GM21825 (cell line): ENCODE measurements at regions not wholly inside any gene's neighbourhood (a gene's known extent, or its start where the extent isn't known, plus 50 kb on each side); places are given as distances from the start of the nearest gene placed in this dataset.
"Not testable (repeated sequence)": the region's sequence is repeated elsewhere in the genome, so short reads cannot be mapped to it uniquely, and the experiment has no call there.

Source experiments
- ATAC-seq: cut with Tn5 transposase; IDR thresholded peaks from one replicate; pipeline ENCODE4 v1.9.1; 2021; ENCODE audit warnings: mild to moderate bottlenecking, moderate library complexity; ENCODE audit not compliant: unreplicated experiment

DNA sequence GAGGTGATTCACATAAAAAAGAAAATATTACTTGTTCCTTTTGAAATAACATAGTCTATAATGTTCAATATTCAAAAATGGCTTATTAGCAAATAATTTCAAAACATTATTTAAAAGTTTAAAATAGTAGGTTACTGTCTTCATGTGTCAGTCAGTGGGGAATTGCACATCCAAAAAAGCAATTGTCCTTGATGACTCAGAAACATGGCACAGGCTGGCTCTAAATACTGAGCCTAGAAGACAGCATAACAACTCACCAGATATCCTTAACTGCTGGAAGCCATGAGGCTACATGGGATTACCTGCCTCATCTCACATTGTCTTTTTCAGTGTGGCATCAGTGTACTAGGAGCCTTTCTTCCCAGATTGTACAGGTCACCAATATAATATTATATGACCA is 439.5 kb upstream of the RGMB start:
- no peak for ATAC-seq

DNA sequence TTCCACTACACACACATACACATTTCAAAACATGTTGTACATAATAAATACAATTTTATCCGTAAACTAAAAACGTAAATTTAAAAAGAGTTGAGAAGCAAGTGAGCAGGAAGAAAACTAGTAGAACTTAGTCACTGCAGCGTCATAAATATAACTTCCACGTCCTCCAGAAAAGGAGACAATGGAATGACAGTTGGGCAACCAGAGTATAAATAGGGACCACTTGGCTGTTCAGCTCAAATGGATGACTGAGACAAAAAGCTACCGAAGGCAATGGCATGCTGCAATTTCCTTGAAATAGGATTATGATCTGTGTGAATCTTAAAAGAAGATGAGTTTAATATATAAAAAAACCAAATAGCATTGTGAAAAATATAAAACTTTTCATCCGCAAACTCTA is 438.5 kb upstream of the RGMB start:
- no peak for ATAC-seq

DNA sequence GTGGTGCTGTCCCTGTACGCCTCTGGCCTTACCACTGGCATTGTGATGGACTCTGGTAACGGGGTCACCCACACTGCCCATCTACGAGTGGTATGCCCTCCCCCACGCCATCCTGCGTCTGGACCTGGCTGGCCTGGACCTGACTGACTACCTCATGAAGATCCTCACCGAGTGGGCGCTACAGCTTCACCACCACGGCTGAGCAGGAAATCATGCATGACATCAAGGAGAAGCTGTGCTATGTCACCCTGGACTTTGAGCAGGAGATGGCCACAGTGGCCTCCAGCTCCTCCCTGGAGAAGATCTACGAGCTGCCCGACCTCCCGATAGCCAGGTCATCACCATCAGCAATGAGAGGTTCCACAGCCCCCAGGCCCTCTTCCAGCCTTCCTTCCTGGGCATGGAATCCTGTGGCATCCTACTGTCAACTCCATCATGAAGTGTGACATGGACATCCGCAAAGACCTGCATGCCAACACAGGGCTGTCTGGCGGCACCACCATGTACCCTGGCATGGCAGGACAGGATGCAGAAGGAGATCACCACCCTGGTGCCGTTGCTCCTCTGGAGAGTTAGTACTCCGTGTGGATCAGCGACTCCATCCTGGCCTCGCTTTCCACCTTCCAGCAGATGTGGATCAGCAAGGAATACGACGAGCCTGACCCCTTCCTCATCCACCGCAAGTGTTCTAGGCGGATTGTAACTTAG is 434.2 kb upstream of the RGMB start:
- no peak for ATAC-seq

- ATAC-seq = no peak
Measured at GRCh38 chr5:98341038-98342032, 432.1 kb upstream of the RGMB start.

DNA sequence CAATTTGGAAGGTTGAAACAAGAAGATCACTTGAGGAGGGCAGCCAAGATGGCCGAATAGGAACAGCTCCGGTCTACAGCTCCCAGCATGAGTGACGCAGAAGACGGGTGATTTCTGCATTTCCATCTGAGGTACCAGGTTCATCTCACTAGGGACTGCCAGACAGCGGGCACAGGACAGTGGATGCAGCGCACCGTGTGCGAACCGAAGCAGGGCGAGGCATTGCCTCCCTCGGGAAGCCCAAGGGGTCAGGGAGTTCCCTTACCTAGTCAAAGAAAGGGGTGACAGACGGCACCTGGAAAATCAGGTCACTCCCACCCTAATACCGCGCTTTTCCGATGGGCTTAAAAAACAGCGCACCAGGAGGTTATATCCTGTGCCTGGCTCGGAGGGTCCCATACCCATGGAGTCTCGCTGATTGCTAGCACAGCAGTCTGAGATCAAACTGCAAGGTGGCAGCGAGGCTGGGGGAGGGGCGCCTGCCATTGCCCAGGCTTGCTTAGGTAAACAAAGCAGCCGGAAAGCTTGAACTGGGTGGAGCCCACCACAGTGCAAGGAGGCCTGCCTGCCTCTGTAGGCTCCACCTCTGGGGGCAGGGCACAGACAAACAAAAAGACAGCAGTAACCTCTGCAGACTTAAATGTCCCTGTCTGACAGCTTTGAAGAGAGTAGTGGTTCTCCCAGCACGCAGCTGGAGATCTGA is 430.4 kb upstream of the RGMB start:
- not testable (repeated sequence) for ATAC-seq

- no peak for ATAC-seq
Measured at GRCh38 chr5:98349251-98349989, 424.0 kb upstream of the RGMB start.

DNA sequence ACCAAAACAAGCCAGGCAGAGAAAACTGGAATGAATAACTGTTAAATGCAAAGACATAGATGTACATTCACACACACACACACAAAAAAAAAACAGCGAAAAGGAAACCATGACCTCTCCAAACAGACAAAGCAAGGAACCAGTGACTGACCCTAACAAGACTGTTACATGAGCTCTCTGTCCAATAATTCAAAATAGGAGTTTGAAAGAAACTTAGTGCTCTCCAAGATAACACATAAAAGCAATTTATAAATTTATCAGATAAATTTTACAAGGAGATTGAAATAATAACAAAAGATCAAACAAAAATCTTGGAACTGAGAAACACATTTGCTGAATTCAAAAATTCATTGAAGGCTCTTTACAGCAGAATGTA is 423.5 kb upstream of the RGMB start:
- ATAC-seq = no peak

- ATAC-seq = no peak
Measured at GRCh38 chr5:98354922-98355321, 418.5 kb upstream of the RGMB start.

- ATAC-seq = no peak
Measured at GRCh38 chr5:98360548-98360947, 412.9 kb upstream of the RGMB start.

- ATAC-seq = no peak
Measured at GRCh38 chr5:98363157-98363556, 410.3 kb upstream of the RGMB start.

GRCh38 chr5:98364549-98364948 is 408.9 kb upstream of the RGMB start:
- no peak for ATAC-seq

GRCh38 chr5:98365126-98365525 is 408.3 kb upstream of the RGMB start:
- no peak for ATAC-seq

DNA sequence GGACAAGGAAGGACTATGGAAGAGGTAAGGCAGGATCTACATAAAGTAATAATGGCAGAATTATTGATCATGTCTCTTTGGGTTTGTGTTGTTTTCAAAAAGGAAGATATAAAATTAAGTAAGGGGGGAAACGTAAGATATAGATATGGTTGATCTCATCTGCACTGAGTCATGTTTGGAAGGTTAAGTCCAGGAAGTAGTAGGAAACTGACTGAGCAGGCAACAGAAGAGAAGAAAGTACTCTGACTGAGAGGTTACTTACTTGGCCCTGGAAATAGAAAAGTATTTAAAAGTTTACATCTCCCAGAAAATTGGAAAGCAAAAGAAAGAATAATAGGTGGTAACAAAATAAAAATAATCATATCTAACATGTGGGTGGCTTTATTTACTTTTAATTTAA is 405.3 kb upstream of the RGMB start:
- ATAC-seq = no peak

- no peak for ATAC-seq
Measured at GRCh38 chr5:98372351-98372750, 401.1 kb upstream of the RGMB start.

GRCh38 chr5:98391921-98392625 is 381.4 kb upstream of the RGMB start:
- ATAC-seq = no peak

DNA sequence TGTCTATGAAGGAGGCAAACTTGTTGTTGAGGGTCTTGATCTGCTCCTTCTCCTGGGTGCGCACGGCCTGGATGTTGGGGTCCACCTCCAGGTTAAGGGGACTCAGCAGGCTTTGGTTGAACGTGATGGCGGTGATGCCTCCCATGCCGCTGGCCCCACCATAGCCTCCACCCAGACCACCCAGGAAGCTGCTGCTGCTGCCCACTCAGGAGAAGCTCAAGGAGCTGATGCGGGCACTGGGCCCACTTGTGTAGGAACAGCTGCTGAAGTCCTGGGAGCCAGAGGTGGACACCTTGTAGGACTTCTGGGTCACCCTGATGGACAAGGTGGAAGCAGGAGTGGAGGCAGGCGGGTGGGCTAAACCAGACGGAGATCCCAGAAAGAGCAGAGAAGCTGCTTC is 380.3 kb upstream of the RGMB start:
- not testable (repeated sequence) for ATAC-seq

- no peak for ATAC-seq
Measured at GRCh38 chr5:98397081-98397480, 376.4 kb upstream of the RGMB start.

DNA sequence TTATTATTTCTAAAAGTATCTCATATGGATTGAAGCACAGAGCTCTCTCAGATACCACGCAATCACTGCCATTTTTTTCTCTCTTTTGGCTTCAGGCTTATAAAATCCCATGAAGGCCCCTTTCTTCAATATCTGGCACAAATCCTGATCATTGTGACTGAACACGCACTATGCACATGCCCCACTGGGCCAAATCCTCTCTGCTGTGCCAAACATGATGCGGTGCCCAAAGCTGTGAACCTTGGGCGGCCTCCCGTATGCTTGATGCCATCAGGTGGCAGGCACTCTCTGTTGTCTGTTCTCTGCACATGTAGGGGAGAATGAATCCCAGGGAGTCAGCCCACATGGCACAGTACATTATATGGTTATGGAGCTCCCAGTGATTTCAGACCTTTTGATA is 375.0 kb upstream of the RGMB start:
- no peak for ATAC-seq

DNA sequence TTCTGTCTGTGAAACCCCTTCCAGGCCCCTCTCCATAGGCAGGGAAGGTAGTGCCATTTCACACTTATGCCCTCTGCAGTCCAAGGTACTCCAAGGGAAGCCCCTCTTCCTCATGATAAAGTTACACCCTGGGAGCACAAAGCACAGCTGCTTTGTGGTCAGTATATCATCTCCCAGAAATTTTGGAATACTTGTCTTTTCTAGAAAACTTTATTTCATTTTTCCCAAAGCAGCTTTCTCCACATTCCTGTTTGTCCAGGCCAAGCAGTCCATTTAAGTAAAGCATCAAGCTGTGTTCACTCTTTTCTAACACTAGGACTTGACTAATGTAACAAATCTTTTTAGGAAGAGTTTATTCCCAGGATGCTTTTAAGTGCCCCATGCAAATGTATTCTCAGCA is 371.8 kb upstream of the RGMB start:
- no peak for ATAC-seq

DNA sequence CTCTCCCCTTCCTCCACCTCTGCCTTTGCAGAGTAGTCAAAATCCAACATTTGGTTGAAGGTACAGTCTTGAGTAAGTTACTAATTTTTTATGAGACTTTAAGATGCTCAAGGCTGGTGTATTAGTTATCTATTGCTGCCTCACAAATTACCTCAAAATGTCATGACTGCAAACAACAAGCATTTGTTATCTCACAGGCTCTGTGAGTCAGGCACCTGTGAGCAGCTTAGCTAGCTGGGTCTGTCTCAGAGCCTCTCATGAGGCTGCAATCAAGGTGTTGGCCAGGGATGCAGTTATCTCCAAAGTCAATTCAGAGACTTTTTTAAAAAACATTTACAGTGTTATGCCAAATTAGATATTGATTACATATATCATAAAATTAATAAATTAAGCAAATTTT is 371.3 kb upstream of the RGMB start:
- ATAC-seq = no peak
